Calu3 (cell line): ENCODE measurements at regions not wholly inside any gene's neighbourhood (a gene's known extent, or its start where the extent isn't known, plus 50 kb on each side); places are given as distances from the start of the nearest gene placed in this dataset.

Experiments used
- BruUV-seq: library from RNA; stranded (reverse); fragments of 400-500 nt; replicated peaks from 2 replicates; lab custom pipeline; 2021; lab: Mats Ljungman, UMichigan
- CTCF ChIA-PET: fragments of 300-600 bp; sonication (Branson Sonifier 250); formaldehyde crosslinking; loops from one replicate; lab custom pipeline; 2022; ENCODE audit warnings: antibody characterized with exemption; lab: Charles Lee
- DNase-seq: peaks from one replicate; pipeline ENCODE4 v3.0.0; 2022
- H3K27ac Mint-ChIP-seq: one replicate; pipeline ENCODE4 v1.8.0; 2022; ENCODE audit warnings: mixed read lengths; ENCODE audit not compliant: unreplicated experiment
- H3K27me3 Mint-ChIP-seq: one replicate; pipeline ENCODE4 v1.8.0; 2022; ENCODE audit warnings: mixed read lengths; ENCODE audit not compliant: unreplicated experiment
- H3K36me3 Mint-ChIP-seq: one replicate; pipeline ENCODE4 v1.8.0; 2022; ENCODE audit warnings: mild to moderate bottlenecking, moderate library complexity, mixed read lengths; ENCODE audit not compliant: insufficient read depth, unreplicated experiment
- H3K4me1 Mint-ChIP-seq: one replicate; pipeline ENCODE4 v1.8.0; 2022; ENCODE audit warnings: mild to moderate bottlenecking, low read depth, mixed read lengths; ENCODE audit not compliant: unreplicated experiment
- H3K4me3 Mint-ChIP-seq: one replicate; pipeline ENCODE4 v1.8.0; 2022; ENCODE audit warnings: mild to moderate bottlenecking, low read depth, moderate library complexity, mixed read lengths; ENCODE audit not compliant: unreplicated experiment
- H3K9me3 Mint-ChIP-seq: one replicate; pipeline ENCODE4 v1.8.0; 2022; ENCODE audit warnings: low read depth, mixed read lengths; ENCODE audit not compliant: unreplicated experiment
- CTCF ChIP-seq: fragments of 200-600 bp; IDR thresholded peaks from one replicate; pipeline ENCODE4 v1.8.0; 2022; ENCODE audit warnings: antibody characterized with exemption; ENCODE audit not compliant: unreplicated experiment
- intact Hi-C: fragments of 100-400 bp; cut with micrococcal nuclease; formaldehyde crosslinking; loops from one replicate; pipeline ENCODE4 v1.10.0; 2022; ENCODE audit not compliant: unreplicated experiment

- no peak for DNase-seq
- peaks cover 3% of the 10 kb centered on the region for H3K9me3 Mint-ChIP-seq
- no peak overlapping the region for H3K4me3 Mint-ChIP-seq
- intact Hi-C loops, result no loop called here
- no peaks in the 10 kb centered on the region for H3K4me1 Mint-ChIP-seq
- CTCF ChIA-PET, result no interaction called here
- no peak overlapping the region for H3K27ac Mint-ChIP-seq
- no peaks in the 10 kb centered on the region for H3K36me3 Mint-ChIP-seq
- H3K27me3 Mint-ChIP-seq, result peaks cover under 1% of the 10 kb centered on the region
- BruUV-seq, result no TSS peak
- TF ChIP-seq CTCF, result no peak
These were observed 521.9 kb upstream of the CELF4 start for GRCh38 chr18:38087538-38087937.

GRCh38 chr18:38081516-38081915, 515.9 kb upstream of the CELF4 start:
- CTCF ChIA-PET, result no interaction called here
- BruUV-seq, result no TSS peak
- Mint-ChIP-seq H3K36me3 (no peaks in the 10 kb centered on the region), H3K27me3 (peaks cover 14% of the 10 kb centered on the region), H3K27ac (no peak overlapping the region), H3K4me1 (no peaks in the 10 kb centered on the region), H3K4me3 (no peak overlapping the region), H3K9me3 (peaks cover 7% of the 10 kb centered on the region)
- no peak for TF ChIP-seq CTCF
- intact Hi-C loops, result no loop called here
- no peak for DNase-seq

- peaks cover 10% of the 10 kb centered on the region for H3K27me3 Mint-ChIP-seq
These were observed 511.6 kb upstream of the CELF4 start for GRCh38 chr18:38077229-38077628.

GRCh38 chr18:38076346-38077070, 510.9 kb upstream of the CELF4 start:
- H3K36me3 Mint-ChIP-seq, result no peaks in the 10 kb centered on the region
- no peaks in the 10 kb centered on the region for H3K4me1 Mint-ChIP-seq
- no peak for DNase-seq
- peaks cover 2% of the 10 kb centered on the region for H3K9me3 Mint-ChIP-seq
- H3K4me3 Mint-ChIP-seq, result no peak overlapping the region
- H3K27ac Mint-ChIP-seq, result no peak overlapping the region
- BruUV-seq, result no TSS peak
- CTCF ChIA-PET, result no interaction called here
- no peak for TF ChIP-seq CTCF
- peaks cover 3% of the 10 kb centered on the region for H3K27me3 Mint-ChIP-seq
- intact Hi-C loops, result no loop called here

More at GRCh38 chr18:38077229-38077628, 511.6 kb upstream of the CELF4 start:
- DNase-seq, result no peak
- Mint-ChIP-seq H3K9me3 (peaks cover 7% of the 10 kb centered on the region), H3K4me1 (no peaks in the 10 kb centered on the region), H3K4me3 (no peak overlapping the region), H3K36me3 (no peaks in the 10 kb centered on the region), H3K27ac (no peak overlapping the region)
- intact Hi-C loops, result no loop called here
- TF ChIP-seq CTCF, result no peak
- no TSS peak for BruUV-seq
- CTCF ChIA-PET, result interaction anchor here (0.6 kb wide), 1 partner anchor 1956 kb away, joined by 4 read pairs; no protein-coding TSS in a partner anchor
